H1 (cell line): ENCODE measurements at regions not wholly inside any gene's neighbourhood (a gene's known extent, or its start where the extent isn't known, plus 50 kb on each side); places are given as distances from the start of the nearest gene placed in this dataset.

ENCODE experiments used
- ASH2L ChIP-seq: fragments of 200-600, 300-600 bp; sonication (generic); IDR thresholded peaks from one replicate; pipeline ENCODE4 v1.7.1; 2017; ENCODE audit warnings: low read length
- CBX5 ChIP-seq: fragments of 300-800, 300-1000 bp; sonication (generic); IDR thresholded peaks from 2 replicates; pipeline ENCODE4 v1.7.1; 2016; ENCODE audit warnings: antibody characterized with exemption, low read length, low read depth
- POLR2A ChIP-seq, 2 experiments: IDR thresholded peaks; 1 replicate in 1 of 2; 2 replicates in 1 of 2; pipeline ENCODE4 v1.6.1; 2011; ENCODE audit warnings: low read depth in 2 of 2, low read length in 2 of 2, mild to moderate bottlenecking in 2 of 2; ENCODE audit errors: control extremely low read depth in 1 of 2
- RBBP5 ChIP-seq: IDR thresholded peaks from 2 replicates; pipeline ENCODE4 v1.7.1; 2012; ENCODE audit warnings: low read depth, mild to moderate bottlenecking, inconsistent platforms, low read length, moderate library complexity, borderline replicate concordance
- SIN3A ChIP-seq, 2 experiments: IDR thresholded peaks in 1 of 2; conservative IDR thresholded peaks in 1 of 2; 2 replicates each; pipeline ENCODE4 v1.6.1; 2011 to 2012; ENCODE audit warnings: low read length in 2 of 2, improper control_type of control experiment in 1 of 2, low read depth in 1 of 2, mild to moderate bottlenecking in 1 of 2
- TEAD4 ChIP-seq: IDR thresholded peaks from 2 replicates; pipeline ENCODE4 v1.6.1; 2012; ENCODE audit warnings: low read depth, low read length, inconsistent platforms, mixed read lengths
- TF ChIP-seq, protein P1 (sequence below), 3 experiments: IDR thresholded peaks; 1 replicate in 2 of 3; 2 replicates in 1 of 3; pipeline versions ENCODE4 v1.5.1 to v1.6.1; 2011; ENCODE audit warnings: low read length in 3 of 3, mild to moderate bottlenecking in 3 of 3, inconsistent platforms in 2 of 3, low read depth in 1 of 3, moderate library complexity in 1 of 3; ENCODE audit not compliant: insufficient read depth in 1 of 3; ENCODE audit errors: control extremely low read depth in 1 of 3
- TF ChIP-seq, protein P2 (sequence below): IDR thresholded peaks from 2 replicates; pipeline ENCODE4 v1.6.1; 2012; ENCODE audit warnings: inconsistent platforms

DNA sequence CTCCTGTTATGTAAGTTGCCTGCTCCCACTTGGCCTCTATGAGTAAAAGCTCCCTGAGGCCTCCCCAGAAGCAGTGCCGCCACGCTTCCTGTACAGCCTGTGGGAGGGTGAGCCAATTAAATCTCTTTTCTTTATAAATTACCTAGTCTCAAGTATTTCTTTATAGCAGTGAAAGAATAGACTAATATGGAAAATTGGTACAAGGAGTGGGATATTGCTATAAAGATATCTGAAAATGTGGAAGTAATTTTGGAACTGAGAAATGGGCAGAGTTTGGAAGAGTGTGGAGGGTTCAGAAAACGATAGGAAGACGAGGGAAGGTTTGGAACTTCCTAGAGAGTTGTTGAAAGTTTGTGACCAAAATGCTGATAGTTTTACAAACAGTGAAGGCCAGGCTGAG, 572.3 kb downstream of the MATN1 start:
- TF ChIP-seq, protein P1, sequence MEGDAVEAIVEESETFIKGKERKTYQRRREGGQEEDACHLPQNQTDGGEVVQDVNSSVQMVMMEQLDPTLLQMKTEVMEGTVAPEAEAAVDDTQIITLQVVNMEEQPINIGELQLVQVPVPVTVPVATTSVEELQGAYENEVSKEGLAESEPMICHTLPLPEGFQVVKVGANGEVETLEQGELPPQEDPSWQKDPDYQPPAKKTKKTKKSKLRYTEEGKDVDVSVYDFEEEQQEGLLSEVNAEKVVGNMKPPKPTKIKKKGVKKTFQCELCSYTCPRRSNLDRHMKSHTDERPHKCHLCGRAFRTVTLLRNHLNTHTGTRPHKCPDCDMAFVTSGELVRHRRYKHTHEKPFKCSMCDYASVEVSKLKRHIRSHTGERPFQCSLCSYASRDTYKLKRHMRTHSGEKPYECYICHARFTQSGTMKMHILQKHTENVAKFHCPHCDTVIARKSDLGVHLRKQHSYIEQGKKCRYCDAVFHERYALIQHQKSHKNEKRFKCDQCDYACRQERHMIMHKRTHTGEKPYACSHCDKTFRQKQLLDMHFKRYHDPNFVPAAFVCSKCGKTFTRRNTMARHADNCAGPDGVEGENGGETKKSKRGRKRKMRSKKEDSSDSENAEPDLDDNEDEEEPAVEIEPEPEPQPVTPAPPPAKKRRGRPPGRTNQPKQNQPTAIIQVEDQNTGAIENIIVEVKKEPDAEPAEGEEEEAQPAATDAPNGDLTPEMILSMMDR (IDR thresholded peaks at IDR 0.05; ENCODE audit: control extremely low read depth in 1 of 3, insufficient read depth in 1 of 3, low read depth in 1 of 3, low read length in 3 of 3) = no peak
- TF ChIP-seq ASH2L = no peak
- TF ChIP-seq SIN3A (conservative IDR thresholded peaks at IDR 0.05 in 1 of 2, IDR thresholded peaks at IDR 0.05 in 1 of 2; ENCODE audit: low read depth in 1 of 2, low read length in 2 of 2) = no peak
- TF ChIP-seq TEAD4 = no peak
- no peak for TF ChIP-seq RBBP5
- TF ChIP-seq POLR2A (IDR thresholded peaks at IDR 0.05; ENCODE audit: control extremely low read depth in 1 of 2, low read depth in 2 of 2, low read length in 2 of 2) = no peak
- TF ChIP-seq, protein P2, sequence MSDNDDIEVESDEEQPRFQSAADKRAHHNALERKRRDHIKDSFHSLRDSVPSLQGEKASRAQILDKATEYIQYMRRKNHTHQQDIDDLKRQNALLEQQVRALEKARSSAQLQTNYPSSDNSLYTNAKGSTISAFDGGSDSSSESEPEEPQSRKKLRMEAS = no peak
- TF ChIP-seq CBX5 = no peak
